Left lung (tissue), 4 donors: ENCODE measurements at regions not wholly inside any gene's neighbourhood (a gene's known extent, or its start where the extent isn't known, plus 50 kb on each side); places are given as distances from the start of the nearest gene placed in this dataset.
"Not testable (repeated sequence)": the region's sequence is repeated elsewhere in the genome, so short reads cannot be mapped to it uniquely, and the experiment has no call there.

ENCODE experiments used
- ATAC-seq: fragments of 200-7000 bp; cut with Tn5 transposase; one replicate; pipeline ENCODE4 v1.9.1; 2020; ENCODE audit warnings: moderate library complexity
- DNase-seq, 4 donors: peaks; one replicate each; pipeline ENCODE4 v3.0.0-alpha.2; 2013 to 2020
- H3K27ac ChIP-seq, 2 donors: fragments of 200-600 bp; sonication (generic) in 1 of 2; one replicate each; pipeline versions ENCODE4 v1.5.0 to v1.8.0; 2020 to 2021
- H3K27me3 ChIP-seq, 2 donors: fragments of 200-600 bp; sonication (generic) in 1 of 2; one replicate each; pipeline versions ENCODE4 v1.5.0 to v1.8.0; 2020 to 2021
- H3K36me3 ChIP-seq, 2 donors: fragments of 200-600 bp; sonication (generic) in 1 of 2; one replicate each; pipeline versions ENCODE4 v1.5.0 to v1.8.0; 2020 to 2021
- H3K4me1 ChIP-seq, 2 donors: fragments of 200-600 bp; one replicate each; pipeline ENCODE4 v1.8.0; 2021
- H3K4me3 ChIP-seq, 2 donors: fragments of 200-600 bp; sonication (generic) in 1 of 2; one replicate each; pipeline versions ENCODE4 v1.5.0 to v1.8.0; 2020 to 2021; ENCODE audit warnings: mild to moderate bottlenecking in 1 of 2
- H3K9me3 ChIP-seq, 2 donors: fragments of 200-600 bp; sonication (generic) in 1 of 2; one replicate each; pipeline versions ENCODE4 v1.5.0 to v1.8.0; 2020 to 2021
- intact Hi-C, 2 donors: fragments of 100-400 bp; cut with DNase I; formaldehyde crosslinking; loops; one replicate each; pipeline versions ENCODE4 v1.11.2 to v1.14.2; 2022
- TF ChIP-seq, protein P1 (sequence below), 2 donors: fragments of 200-600 bp; sonication (generic) in 1 of 2; IDR thresholded peaks; one replicate each; pipeline versions ENCODE4 v1.5.0 to v1.8.0; 2021; ENCODE audit warnings: antibody characterized with exemption in 2 of 2
- donor health status: DM: no; HTN: yes; CAD: no.
- donor health status: DM: no; HTN: no; CAD: no.

GRCh38 chr13:44052780-44053184 is 173.1 kb downstream of the LACC1 start:
- intact Hi-C loops: loop anchor here in 1 of 2 donors (10.0 kb wide), 1 partner anchor 402 kb away; no protein-coding TSS in a partner anchor
- Histone ChIP-seq H3K27ac (no peak overlapping the region), H3K9me3 (no peaks in the 10 kb centered on the region), H3K36me3 (no peaks in the 10 kb centered on the region), H3K27me3 (no peaks in the 10 kb centered on the region), H3K4me1 (peaks cover 0 to 6% of the 10 kb centered on the region in 2 donors), H3K4me3 (no peak overlapping the region)
- peak; percentile 76 for ATAC-seq
- DNase-seq: peak; percentile 34 to 71 (median 52)
- TF ChIP-seq, protein P1, sequence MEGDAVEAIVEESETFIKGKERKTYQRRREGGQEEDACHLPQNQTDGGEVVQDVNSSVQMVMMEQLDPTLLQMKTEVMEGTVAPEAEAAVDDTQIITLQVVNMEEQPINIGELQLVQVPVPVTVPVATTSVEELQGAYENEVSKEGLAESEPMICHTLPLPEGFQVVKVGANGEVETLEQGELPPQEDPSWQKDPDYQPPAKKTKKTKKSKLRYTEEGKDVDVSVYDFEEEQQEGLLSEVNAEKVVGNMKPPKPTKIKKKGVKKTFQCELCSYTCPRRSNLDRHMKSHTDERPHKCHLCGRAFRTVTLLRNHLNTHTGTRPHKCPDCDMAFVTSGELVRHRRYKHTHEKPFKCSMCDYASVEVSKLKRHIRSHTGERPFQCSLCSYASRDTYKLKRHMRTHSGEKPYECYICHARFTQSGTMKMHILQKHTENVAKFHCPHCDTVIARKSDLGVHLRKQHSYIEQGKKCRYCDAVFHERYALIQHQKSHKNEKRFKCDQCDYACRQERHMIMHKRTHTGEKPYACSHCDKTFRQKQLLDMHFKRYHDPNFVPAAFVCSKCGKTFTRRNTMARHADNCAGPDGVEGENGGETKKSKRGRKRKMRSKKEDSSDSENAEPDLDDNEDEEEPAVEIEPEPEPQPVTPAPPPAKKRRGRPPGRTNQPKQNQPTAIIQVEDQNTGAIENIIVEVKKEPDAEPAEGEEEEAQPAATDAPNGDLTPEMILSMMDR (IDR thresholded peaks at IDR 0.05): no peak

DNA sequence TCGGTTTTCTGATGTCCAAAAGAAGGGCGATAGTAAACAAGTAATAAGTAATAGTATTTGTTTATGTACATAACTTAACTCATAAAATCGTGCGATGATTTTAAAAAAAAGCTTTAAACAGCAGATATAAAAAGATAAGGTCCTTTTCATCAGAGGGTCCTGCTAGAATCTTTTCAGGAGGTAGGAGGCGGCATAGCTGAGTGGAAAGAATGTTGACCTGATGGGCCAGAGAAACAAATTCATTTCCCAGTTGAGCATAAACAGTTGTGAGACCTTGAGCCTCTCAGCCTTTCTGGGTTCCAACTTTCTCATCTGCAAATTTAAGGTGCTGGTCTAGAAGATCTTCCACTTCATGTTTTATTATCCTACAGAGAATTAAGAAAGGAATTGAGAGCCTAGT is 173.5 kb downstream of the LACC1 start:
- H3K27me3 ChIP-seq: no peaks in the 10 kb centered on the region
- peaks cover 0 to 6% of the 10 kb centered on the region in 2 donors for H3K4me1 ChIP-seq
- H3K9me3 ChIP-seq: no peaks in the 10 kb centered on the region
- TF ChIP-seq, protein P1 (IDR thresholded peaks at IDR 0.05): no peak
- peak in 1 of 4 donors; percentile 12 for DNase-seq
- ATAC-seq: no peak
- H3K4me3 ChIP-seq: no peak overlapping the region
- no peaks in the 10 kb centered on the region for H3K36me3 ChIP-seq
- intact Hi-C loops: loop anchor here in 1 of 2 donors (10.0 kb wide), 1 partner anchor 402 kb away; no protein-coding TSS in a partner anchor
- no peak overlapping the region for H3K27ac ChIP-seq

DNA sequence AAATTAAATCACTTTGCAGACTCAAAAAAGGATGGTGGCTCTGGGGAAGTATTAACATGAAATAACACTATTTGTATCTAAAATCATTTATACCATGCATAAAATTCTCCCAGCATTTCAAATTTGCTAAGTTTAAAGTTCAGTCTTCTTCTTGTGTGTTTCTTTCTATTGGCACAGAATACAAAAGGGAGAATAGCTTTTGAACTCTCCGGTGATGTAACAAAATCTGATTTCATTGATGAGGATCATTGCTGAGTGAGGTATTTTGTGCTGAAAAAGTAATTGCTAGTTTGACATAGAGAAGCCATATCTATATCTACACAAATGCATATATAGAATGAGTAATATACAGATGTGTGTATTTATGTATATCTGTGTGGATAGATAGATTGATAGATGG is 174.8 kb downstream of the LACC1 start:
- TF ChIP-seq, protein P1 (IDR thresholded peaks at IDR 0.05): no peak

GRCh38 chr13:44055681-44056080 is 176.0 kb downstream of the LACC1 start:
- not testable (repeated sequence) for H3K9me3 ChIP-seq, H3K4me1 ChIP-seq, H3K36me3 ChIP-seq, H3K4me3 ChIP-seq, H3K27me3 ChIP-seq
- ATAC-seq: peak; percentile 83
- DNase-seq: peak in 1 of 4 donors; percentile 61
- intact Hi-C loops: loop anchor here in 1 of 2 donors (10.0 kb wide), 1 partner anchor 399 kb away; no protein-coding TSS in a partner anchor
- H3K27ac ChIP-seq: peak overlapping the region in 1 of 2 donors; percentile 21

More for the DNA sequence above, 174.8 kb downstream of the LACC1 start:
- DNase-seq: no peak
- Histone ChIP-seq H3K27me3 (no peaks in the 10 kb centered on the region), H3K4me3 (no peak overlapping the region), H3K27ac (no peak overlapping the region), H3K36me3 (no peaks in the 10 kb centered on the region), H3K4me1 (peaks cover 0 to 6% of the 10 kb centered on the region in 2 donors), H3K9me3 (no peaks in the 10 kb centered on the region)
- ATAC-seq: no peak
- intact Hi-C loops: loop anchor here in 1 of 2 donors (10.0 kb wide), 1 partner anchor 400 kb away; no protein-coding TSS in a partner anchor

- no peak for ATAC-seq
- no peak for DNase-seq
- TF ChIP-seq, protein P1 (IDR thresholded peaks at IDR 0.05): no peak
- Histone ChIP-seq H3K27me3 (no peaks in the 10 kb centered on the region), H3K36me3 (no peaks in the 10 kb centered on the region), H3K9me3 (no peaks in the 10 kb centered on the region), H3K4me3 (no peak overlapping the region), H3K27ac (no peak overlapping the region), H3K4me1 (peaks cover 0 to 6% of the 10 kb centered on the region in 2 donors)
- intact Hi-C loops: loop anchor here in 1 of 2 donors (10.0 kb wide), 1 partner anchor 397 kb away; no protein-coding TSS in a partner anchor
These were observed 178.4 kb downstream of the LACC1 start for GRCh38 chr13:44058067-44058466.
